ACC112 (cell line): ENCODE measurements at regions not wholly inside any gene's neighbourhood (a gene's known extent, or its start where the extent isn't known, plus 50 kb on each side); places are given as distances from the start of the nearest gene placed in this dataset.

Experiments used
- H2AFZ ChIP-seq: fragments of 200-600 bp; sonication (generic); one replicate; pipeline ENCODE4 v1.6.0; 2017; ENCODE audit warnings: antibody characterized with exemption, low read length; ENCODE audit not compliant: unreplicated experiment
- H3K27ac ChIP-seq: fragments of 200-600 bp; sonication (generic); 2 replicates; pipeline ENCODE4 v1.5.1; 2014; ENCODE audit warnings: low read depth, mild to moderate bottlenecking, antibody characterized with exemption, low read length, moderate library complexity
- H3K27me3 ChIP-seq: fragments of 200-600 bp; sonication (generic); 2 replicates; pipeline ENCODE4 v1.6.1; 2014; ENCODE audit warnings: mild to moderate bottlenecking, antibody characterized with exemption, low read length, moderate library complexity, mixed read lengths; ENCODE audit not compliant: insufficient read depth
- H3K36me3 ChIP-seq: fragments of 200-600 bp; sonication (generic); 2 replicates; pipeline ENCODE4 v1.6.1; 2016; ENCODE audit warnings: mild to moderate bottlenecking, antibody characterized with exemption, low read length, moderate library complexity, mixed read lengths; ENCODE audit not compliant: insufficient read depth
- H3K4me1 ChIP-seq: fragments of 200-600 bp; sonication (generic); one replicate; pipeline ENCODE4 v1.6.1; 2016; ENCODE audit warnings: low read length, mixed read lengths; ENCODE audit not compliant: insufficient read depth, unreplicated experiment, control insufficient read depth
- H3K4me3 ChIP-seq: fragments of 200-600 bp; sonication (generic); 2 replicates; pipeline ENCODE4 v1.5.1; 2014; ENCODE audit warnings: mild to moderate bottlenecking, low read depth, low read length
- H3K79me2 ChIP-seq: fragments of 200-600 bp; sonication (generic); one replicate; pipeline ENCODE4 v1.6.0; 2016; ENCODE audit warnings: low read length; ENCODE audit not compliant: control insufficient read depth, unreplicated experiment, insufficient read depth

GRCh38 chr1:119302011-119302410, 66.6 kb upstream of the HAO2 start:
- Histone ChIP-seq H3K36me3 (no peaks in the 10 kb centered on the region), H3K4me1 (peaks cover 6% of the 10 kb centered on the region), H3K27ac (no peak overlapping the region), H3K79me2 (no peaks in the 10 kb centered on the region), H3K4me3 (no peak overlapping the region), H3K27me3 (peaks cover 60% of the 10 kb centered on the region), H2AFZ (no peak overlapping the region)

GRCh38 chr1:119308130-119308700, 60.4 kb upstream of the HAO2 start:
- peaks cover 3% of the 10 kb centered on the region for H3K4me1 ChIP-seq
- no peaks in the 10 kb centered on the region for H3K79me2 ChIP-seq
- H2AFZ ChIP-seq = no peak overlapping the region
- no peak overlapping the region for H3K27ac ChIP-seq
- H3K27me3 ChIP-seq = peaks cover 51% of the 10 kb centered on the region
- no peaks in the 10 kb centered on the region for H3K36me3 ChIP-seq
- no peak overlapping the region for H3K4me3 ChIP-seq

GRCh38 chr1:119308806-119309205, 59.8 kb upstream of the HAO2 start:
- Histone ChIP-seq H3K79me2 (no peaks in the 10 kb centered on the region), H3K4me3 (no peak overlapping the region), H3K27ac (no peak overlapping the region), H2AFZ (no peak overlapping the region), H3K27me3 (peaks cover 45% of the 10 kb centered on the region), H3K36me3 (no peaks in the 10 kb centered on the region), H3K4me1 (peaks cover 3% of the 10 kb centered on the region)

- peaks cover 43% of the 10 kb centered on the region for H3K27me3 ChIP-seq
- no peak overlapping the region for H3K4me3 ChIP-seq
- no peaks in the 10 kb centered on the region for H3K4me1 ChIP-seq
- H3K79me2 ChIP-seq = no peaks in the 10 kb centered on the region
- no peak overlapping the region for H3K27ac ChIP-seq
- no peak overlapping the region for H2AFZ ChIP-seq
- no peaks in the 10 kb centered on the region for H3K36me3 ChIP-seq
Measured at GRCh38 chr1:119310301-119310700, 58.3 kb upstream of the HAO2 start.

- Histone ChIP-seq H3K27me3 (peaks cover 30% of the 10 kb centered on the region), H3K79me2 (no peaks in the 10 kb centered on the region), H3K4me1 (no peaks in the 10 kb centered on the region), H3K27ac (no peak overlapping the region), H3K4me3 (no peak overlapping the region), H2AFZ (no peak overlapping the region), H3K36me3 (no peaks in the 10 kb centered on the region)
Measured at GRCh38 chr1:119312500-119312899, 56.1 kb upstream of the HAO2 start.

GRCh38 chr1:119314001-119314796, 54.4 kb upstream of the HAO2 start:
- H3K36me3 ChIP-seq = no peaks in the 10 kb centered on the region
- H3K27me3 ChIP-seq = peaks cover 13% of the 10 kb centered on the region
- H2AFZ ChIP-seq = no peak overlapping the region
- H3K4me3 ChIP-seq = no peak overlapping the region
- no peaks in the 10 kb centered on the region for H3K4me1 ChIP-seq
- H3K27ac ChIP-seq = no peak overlapping the region
- no peaks in the 10 kb centered on the region for H3K79me2 ChIP-seq

- H3K27me3 ChIP-seq = no peaks in the 10 kb centered on the region
- no peaks in the 10 kb centered on the region for H3K4me1 ChIP-seq
- no peaks in the 10 kb centered on the region for H3K36me3 ChIP-seq
- no peak overlapping the region for H3K27ac ChIP-seq
- H2AFZ ChIP-seq = no peak overlapping the region
- no peak overlapping the region for H3K4me3 ChIP-seq
- no peaks in the 10 kb centered on the region for H3K79me2 ChIP-seq
Measured at GRCh38 chr1:119316870-119317416, 51.6 kb upstream of the HAO2 start.

GRCh38 chr1:119318466-119319309, 49.9 kb upstream of the HAO2 start:
- Histone ChIP-seq H3K79me2 (no peaks in the 10 kb centered on the region), H3K27ac (no peak overlapping the region), H3K4me1 (no peaks in the 10 kb centered on the region), H2AFZ (no peak overlapping the region), H3K27me3 (no peaks in the 10 kb centered on the region), H3K36me3 (no peaks in the 10 kb centered on the region), H3K4me3 (no peak overlapping the region)
